ENCODE measurements at regions not wholly inside any gene's neighbourhood (a gene's known extent, or its start where the extent isn't known, plus 50 kb on each side); places are given as distances from the start of the nearest gene placed in this dataset.

GRCh38 chr3:18841422-18842343, 306.6 kb upstream of the KCNH8 start:
- no peaks in the 10 kb centered on the region for H3K9me3 ChIP-seq
- H3K4me1 Mint-ChIP-seq (ENCODE audit: low read depth, unreplicated experiment) = peaks cover 19% of the 10 kb centered on the region
- ChIA-PET CTCF (no interaction called here), POLR2A (no interaction called here)
- peaks cover 53% of the 10 kb centered on the region for H3K4me1 ChIP-seq
- H3K36me3 Mint-ChIP-seq (ENCODE audit: insufficient read depth, unreplicated experiment) = no peaks in the 10 kb centered on the region
- DNase-seq = no peak
- TF ChIP-seq CTCF (IDR thresholded peaks at IDR 0.05; ENCODE audit: insufficient read depth in 1 of 2, low read depth in 1 of 2, low read length in 1 of 2, severe bottlenecking in 1 of 2, unreplicated experiment in 1 of 2) = no peak
- BruUV-seq (replicated peaks) = no TSS peak
- H3K27me3 Mint-ChIP-seq (ENCODE audit: insufficient read depth, unreplicated experiment) = no peaks in the 10 kb centered on the region
- intact Hi-C loops (cut with micrococcal nuclease; ENCODE audit: unreplicated experiment) = no loop called here
- no peaks in the 10 kb centered on the region for H3K36me3 ChIP-seq (ENCODE audit: control insufficient read depth, insufficient read depth, low read length)
- H3K4me3 ChIP-seq (ENCODE audit: low read depth, low read length) = no peak overlapping the region
- no peak overlapping the region for H3K4me3 Mint-ChIP-seq (ENCODE audit: unreplicated experiment)
- no peaks in the 10 kb centered on the region for H3K27me3 ChIP-seq (replicated peaks; ENCODE audit: control insufficient read depth, insufficient read depth, low read length)
- no peaks in the 10 kb centered on the region for H3K9me3 Mint-ChIP-seq (ENCODE audit: unreplicated experiment)
- H3K27ac Mint-ChIP-seq (ENCODE audit: unreplicated experiment) = no peak overlapping the region

GRCh38 chr3:18840535-18841137, 307.7 kb upstream of the KCNH8 start:
- H3K36me3 Mint-ChIP-seq (ENCODE audit: insufficient read depth, unreplicated experiment) = no peaks in the 10 kb centered on the region
- H3K9me3 Mint-ChIP-seq (ENCODE audit: unreplicated experiment) = no peaks in the 10 kb centered on the region
- POLR2A ChIA-PET = no interaction called here
- H3K4me1 Mint-ChIP-seq (ENCODE audit: low read depth, unreplicated experiment) = peaks cover 19% of the 10 kb centered on the region
- intact Hi-C loops (cut with micrococcal nuclease; ENCODE audit: unreplicated experiment) = no loop called here
- Histone ChIP-seq H3K27me3 (replicated peaks; ENCODE audit: control insufficient read depth, insufficient read depth, low read length) (no peaks in the 10 kb centered on the region), H3K4me1 (peaks cover 53% of the 10 kb centered on the region), H3K4me3 (ENCODE audit: low read depth, low read length) (no peak overlapping the region), H3K9me3 (no peaks in the 10 kb centered on the region), H3K36me3 (ENCODE audit: control insufficient read depth, insufficient read depth, low read length) (no peaks in the 10 kb centered on the region)
- H3K4me3 Mint-ChIP-seq (ENCODE audit: unreplicated experiment) = no peak overlapping the region
- H3K27me3 Mint-ChIP-seq (ENCODE audit: insufficient read depth, unreplicated experiment) = no peaks in the 10 kb centered on the region
- no peak overlapping the region for H3K27ac Mint-ChIP-seq (ENCODE audit: unreplicated experiment)
- no peak for TF ChIP-seq CTCF (IDR thresholded peaks at IDR 0.05; ENCODE audit: insufficient read depth in 1 of 2, low read depth in 1 of 2, low read length in 1 of 2, severe bottlenecking in 1 of 2, unreplicated experiment in 1 of 2)
- CTCF ChIA-PET = no interaction called here
- no TSS peak for BruUV-seq (replicated peaks)
- DNase-seq = peak; percentile 4 to 39

- ChIA-PET CTCF (no interaction called here), POLR2A (no interaction called here)
- no peaks in the 10 kb centered on the region for H3K27me3 Mint-ChIP-seq (ENCODE audit: insufficient read depth, unreplicated experiment)
- Histone ChIP-seq H3K4me1 (peaks cover 52% of the 10 kb centered on the region), H3K36me3 (ENCODE audit: control insufficient read depth, insufficient read depth, low read length) (no peaks in the 10 kb centered on the region), H3K4me3 (ENCODE audit: low read depth, low read length) (no peak overlapping the region), H3K27me3 (replicated peaks; ENCODE audit: control insufficient read depth, insufficient read depth, low read length) (no peaks in the 10 kb centered on the region), H3K9me3 (no peaks in the 10 kb centered on the region)
- no peak overlapping the region for H3K27ac Mint-ChIP-seq (ENCODE audit: unreplicated experiment)
- intact Hi-C loops (cut with micrococcal nuclease; ENCODE audit: unreplicated experiment) = no loop called here
- no peak overlapping the region for H3K4me3 Mint-ChIP-seq (ENCODE audit: unreplicated experiment)
- no peaks in the 10 kb centered on the region for H3K9me3 Mint-ChIP-seq (ENCODE audit: unreplicated experiment)
- no peak for TF ChIP-seq CTCF (IDR thresholded peaks at IDR 0.05; ENCODE audit: insufficient read depth in 1 of 2, low read depth in 1 of 2, low read length in 1 of 2, severe bottlenecking in 1 of 2, unreplicated experiment in 1 of 2)
- BruUV-seq (replicated peaks) = no TSS peak
- DNase-seq = no peak
- H3K4me1 Mint-ChIP-seq (ENCODE audit: low read depth, unreplicated experiment) = peaks cover 19% of the 10 kb centered on the region
- H3K36me3 Mint-ChIP-seq (ENCODE audit: insufficient read depth, unreplicated experiment) = no peaks in the 10 kb centered on the region
These were observed 309.6 kb upstream of the KCNH8 start for GRCh38 chr3:18838758-18839157.

Measured in Caco-2 (cell line).